PC-9 (cell line): ENCODE measurements at regions not wholly inside any gene's neighbourhood (a gene's known extent, or its start where the extent isn't known, plus 50 kb on each side); places are given as distances from the start of the nearest gene placed in this dataset.

Source experiments
- BruUV-seq: library from RNA; stranded (reverse); fragments of 400-500 nt; replicated peaks from 2 replicates; lab custom pipeline; 2021; lab: Mats Ljungman, UMichigan
- CTCF ChIA-PET: fragments of 300-600 bp; sonication (Branson Sonifier 250); formaldehyde crosslinking; loops from one replicate; lab custom pipeline; 2022; ENCODE audit warnings: antibody characterized with exemption; lab: Charles Lee
- POLR2A ChIA-PET: fragments of 300-600 bp; sonication (Branson Sonifier 250); formaldehyde crosslinking; loops from one replicate; lab custom pipeline; 2022; ENCODE audit warnings: antibody characterized with exemption; ENCODE audit not compliant: unreplicated experiment; lab: Charles Lee
- DNase-seq, 2 experiments: peaks; one replicate each; pipeline versions ENCODE4 v3.0.0 to v3.0.0-alpha.2; 2015 to 2022; ENCODE audit warnings: mixed read lengths in 1 of 2
- H2AFZ ChIP-seq: fragments of 200-600 bp; sonication (generic); 2 replicates; pipeline ENCODE4 v1.8.1; 2017; ENCODE audit warnings: antibody characterized with exemption
- H3F3A ChIP-seq: fragments of 200-600 bp; sonication (generic); 2 replicates; pipeline ENCODE4 v1.8.1; 2017; ENCODE audit warnings: antibody characterized with exemption, mild to moderate bottlenecking, low read depth; ENCODE audit not compliant: insufficient read depth
- H3K27ac ChIP-seq: fragments of 200-600 bp; sonication (generic); 2 replicates; pipeline ENCODE4 v1.6.1; 2016; ENCODE audit warnings: mixed run types
- H3K27me3 ChIP-seq: fragments of 200-600 bp; sonication (generic); 2 replicates; pipeline ENCODE4 v1.6.1; 2016; ENCODE audit warnings: low read depth, mixed run types; ENCODE audit not compliant: insufficient read depth
- H3K36me3 ChIP-seq: fragments of 200-600 bp; sonication (generic); 2 replicates; pipeline ENCODE4 v1.6.1; 2016; ENCODE audit warnings: low read depth, mixed run types
- H3K4me1 ChIP-seq: fragments of 200-600 bp; sonication (generic); replicated peaks from 2 replicates; pipeline ENCODE4 v1.6.1; 2016; ENCODE audit warnings: mixed run types; ENCODE audit not compliant: insufficient read depth
- H3K4me2 ChIP-seq: fragments of 200-600 bp; sonication (generic); 2 replicates; pipeline ENCODE4 v1.6.1; 2017; ENCODE audit warnings: mixed run types
- H3K4me3 ChIP-seq: fragments of 200-600 bp; sonication (generic); 2 replicates; pipeline ENCODE4 v1.6.1; 2016; ENCODE audit warnings: mixed run types
- H3K79me2 ChIP-seq: fragments of 200-600 bp; sonication (generic); 2 replicates; pipeline ENCODE4 v1.6.1; 2017; ENCODE audit warnings: low read depth, mixed run types
- H3K9me2 ChIP-seq: fragments of 200-600 bp; sonication (generic); 2 replicates; pipeline ENCODE4 v1.8.1; 2017; ENCODE audit warnings: mild to moderate bottlenecking; ENCODE audit not compliant: insufficient read depth
- H3K9me3 ChIP-seq: fragments of 200-600 bp; sonication (generic); 2 replicates; pipeline ENCODE4 v1.8.1; 2016; ENCODE audit warnings: low read depth; ENCODE audit not compliant: insufficient read depth
- H4K20me1 ChIP-seq: fragments of 200-600 bp; sonication (generic); 2 replicates; pipeline ENCODE4 v1.8.1; 2017; ENCODE audit not compliant: insufficient read depth
- CTCF ChIP-seq: fragments of 200-600 bp; sonication (generic); conservative IDR thresholded peaks from 2 replicates; pipeline ENCODE4 v1.6.1; 2017; ENCODE audit warnings: mixed run types, antibody characterized with exemption, mild to moderate bottlenecking, moderate library complexity
- EZH2 ChIP-seq: fragments of 200-600 bp; sonication (generic); IDR thresholded peaks from 2 replicates; pipeline ENCODE4 v1.8.0; 2017; ENCODE audit warnings: antibody characterized with exemption, low read depth
- intact Hi-C: fragments of 100-400 bp; cut with micrococcal nuclease; formaldehyde crosslinking; loops from one replicate; pipeline ENCODE4 v1.10.0; 2022; ENCODE audit not compliant: unreplicated experiment

- no peak for TF ChIP-seq EZH2
- no peak for TF ChIP-seq CTCF
- H3K4me1 ChIP-seq = no peaks in the 10 kb centered on the region
- intact Hi-C loops = no loop called here
- ChIA-PET CTCF (no interaction called here), POLR2A (no interaction called here)
- no peaks in the 10 kb centered on the region for H3K27me3 ChIP-seq
- no TSS peak for BruUV-seq
- H3K9me2 ChIP-seq = no peaks in the 10 kb centered on the region
- no peak overlapping the region for H2AFZ ChIP-seq
- no peak overlapping the region for H3K4me3 ChIP-seq
- H3K36me3 ChIP-seq = no peaks in the 10 kb centered on the region
- no peak overlapping the region for H3K4me2 ChIP-seq
- H3K27ac ChIP-seq = no peak overlapping the region
- no peak for DNase-seq
- H3F3A ChIP-seq = no peaks in the 10 kb centered on the region
- H3K9me3 ChIP-seq = no peaks in the 10 kb centered on the region
- no peaks in the 10 kb centered on the region for H3K79me2 ChIP-seq
- H4K20me1 ChIP-seq = no peaks in the 10 kb centered on the region
These were observed 605.0 kb downstream of the FSCB start for GRCh38 chr14:43901911-43902673.

DNA sequence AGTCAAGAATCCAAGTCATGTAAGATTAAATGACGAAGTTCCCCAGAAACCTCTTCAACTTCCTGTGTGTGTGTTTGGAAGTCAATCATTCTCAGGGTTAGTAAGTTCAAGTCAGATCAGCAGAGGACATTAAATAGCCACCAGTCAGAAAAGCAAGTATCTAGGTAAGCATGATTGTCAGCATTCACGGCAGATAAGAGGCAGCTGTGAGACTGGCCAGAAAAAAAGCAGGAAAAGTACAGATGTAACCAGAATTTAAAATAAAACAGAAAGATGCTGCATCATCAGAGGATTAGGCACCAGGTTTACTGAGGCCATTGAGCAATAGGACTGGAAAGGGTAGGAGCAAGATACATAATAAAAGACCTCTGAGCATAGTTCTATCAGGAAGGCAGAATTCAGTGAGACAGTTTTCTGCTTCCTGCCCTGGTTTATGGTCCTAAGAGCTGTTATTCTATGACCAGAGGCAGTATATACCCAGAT is 606.9 kb downstream of the FSCB start:
- H2AFZ ChIP-seq = no peak overlapping the region
- intact Hi-C loops = no loop called here
- H3K79me2 ChIP-seq = no peaks in the 10 kb centered on the region
- no peak for DNase-seq
- no peak overlapping the region for H3K4me3 ChIP-seq
- H3K27me3 ChIP-seq = no peaks in the 10 kb centered on the region
- ChIA-PET POLR2A (no interaction called here), CTCF (no interaction called here)
- TF ChIP-seq EZH2 (no peak), CTCF (no peak)
- no peaks in the 10 kb centered on the region for H4K20me1 ChIP-seq
- no peaks in the 10 kb centered on the region for H3F3A ChIP-seq
- no TSS peak for BruUV-seq
- no peaks in the 10 kb centered on the region for H3K9me3 ChIP-seq
- H3K27ac ChIP-seq = no peak overlapping the region
- H3K4me2 ChIP-seq = no peak overlapping the region
- no peaks in the 10 kb centered on the region for H3K36me3 ChIP-seq
- H3K4me1 ChIP-seq = peaks cover 4% of the 10 kb centered on the region
- no peaks in the 10 kb centered on the region for H3K9me2 ChIP-seq

GRCh38 chr14:43898687-43899086 is 608.4 kb downstream of the FSCB start:
- Histone ChIP-seq H3F3A (no peaks in the 10 kb centered on the region), H3K4me2 (no peak overlapping the region), H2AFZ (no peak overlapping the region), H3K9me2 (no peaks in the 10 kb centered on the region), H3K36me3 (no peaks in the 10 kb centered on the region), H3K4me3 (no peak overlapping the region), H3K27ac (no peak overlapping the region), H3K9me3 (peaks cover 6% of the 10 kb centered on the region; the same call in 1 of the 2 replicates), H3K4me1 (peaks cover 4% of the 10 kb centered on the region), H4K20me1 (no peaks in the 10 kb centered on the region), H3K27me3 (no peaks in the 10 kb centered on the region), H3K79me2 (no peaks in the 10 kb centered on the region)
- intact Hi-C loops = no loop called here
- DNase-seq = no peak
- POLR2A ChIA-PET = no interaction called here
- BruUV-seq = no TSS peak
- CTCF ChIA-PET = no interaction called here
- TF ChIP-seq CTCF (peak; percentile 37; the same call in 1 of the 2 replicates), EZH2 (no peak)
